ENCODE measurements at regions not wholly inside any gene's neighbourhood (a gene's known extent, or its start where the extent isn't known, plus 50 kb on each side); places are given as distances from the start of the nearest gene placed in this dataset.

GRCh38 chr2:122367646-122368010, 612.2 kb downstream of the TSN start:
- WGBS, 2 donors: 51 to 65% methylated on average over 2 of the region's 2 CpGs
- TF ChIP-seq POLR2A (IDR thresholded peaks at IDR 0.05): no peak
- no peak for TF ChIP-seq CTCF (IDR thresholded peaks at IDR 0.05)

GRCh38 chr2:122368576-122369243, 613.3 kb downstream of the TSN start:
- 25 to 31% methylated on average over 1 of the region's 1 CpG for WGBS, 2 donors
- peaks cover 5% of the 10 kb centered on the region for H3K4me1 ChIP-seq
- H3K36me3 ChIP-seq (replicated peaks in 1 of 2; ENCODE audit: insufficient read depth in 1 of 2, low read depth in 2 of 2): no peaks in the 10 kb centered on the region
- intact Hi-C loops (cut with DNase I): no loop called here
- no peaks in the 10 kb centered on the region for H3K9me3 ChIP-seq
- DNase-seq (no peak), ATAC-seq (no peak)
- no peak overlapping the region for H3K4me3 ChIP-seq
- H3K27me3 ChIP-seq: no peaks in the 10 kb centered on the region
- H3K27ac ChIP-seq: no peak overlapping the region
- no peak for TF ChIP-seq CTCF (IDR thresholded peaks at IDR 0.05)
- no peak for TF ChIP-seq POLR2A (IDR thresholded peaks at IDR 0.05)

More at GRCh38 chr2:122367646-122368010, 612.2 kb downstream of the TSN start:
- no peak for DNase-seq
- no peaks in the 10 kb centered on the region for H3K9me3 ChIP-seq
- intact Hi-C loops (cut with DNase I): no loop called here
- no peak overlapping the region for H3K4me3 ChIP-seq
- no peaks in the 10 kb centered on the region for H3K36me3 ChIP-seq (replicated peaks in 1 of 2; ENCODE audit: insufficient read depth in 1 of 2, low read depth in 2 of 2)
- H3K4me1 ChIP-seq: peaks cover 5% of the 10 kb centered on the region
- no peaks in the 10 kb centered on the region for H3K27me3 ChIP-seq
- H3K27ac ChIP-seq: no peak overlapping the region
- ATAC-seq: no peak

GRCh38 chr2:122378521-122378920, 623.1 kb downstream of the TSN start:
- Histone ChIP-seq H3K36me3 (replicated peaks in 1 of 2; ENCODE audit: insufficient read depth in 1 of 2, low read depth in 2 of 2) (no peaks in the 10 kb centered on the region), H3K4me1 (no peaks in the 10 kb centered on the region), H3K9me3 (no peaks in the 10 kb centered on the region), H3K4me3 (no peak overlapping the region), H3K27me3 (no peaks in the 10 kb centered on the region), H3K27ac (no peak overlapping the region)
- DNase-seq (no peak), ATAC-seq (no peak)
- 88 to 90% methylated on average over 1 of the region's 1 CpG for WGBS, 2 donors
- TF ChIP-seq POLR2A (IDR thresholded peaks at IDR 0.05): no peak
- no peak for TF ChIP-seq CTCF (IDR thresholded peaks at IDR 0.05)
- intact Hi-C loops (cut with DNase I): no loop called here

GRCh38 chr2:122384768-122385333, 629.4 kb downstream of the TSN start:
- Histone ChIP-seq H3K4me1 (no peaks in the 10 kb centered on the region), H3K27me3 (no peaks in the 10 kb centered on the region), H3K27ac (no peak overlapping the region), H3K9me3 (peaks cover 0 to 10% (median 4%) of the 10 kb centered on the region in 3 donors), H3K36me3 (replicated peaks in 1 of 2; ENCODE audit: insufficient read depth in 1 of 2, low read depth in 2 of 2) (no peaks in the 10 kb centered on the region), H3K4me3 (no peak overlapping the region)
- no peak for ATAC-seq
- 31 to 34% methylated on average over 4 of the region's 4 CpGs for WGBS, 2 donors
- TF ChIP-seq CTCF (IDR thresholded peaks at IDR 0.05) (no peak), POLR2A (IDR thresholded peaks at IDR 0.05) (no peak)
- no peak for DNase-seq
- intact Hi-C loops (cut with DNase I): no loop called here

- DNase-seq: no peak
- intact Hi-C loops (cut with DNase I): no loop called here
- Histone ChIP-seq H3K4me1 (no peaks in the 10 kb centered on the region), H3K27me3 (no peaks in the 10 kb centered on the region), H3K36me3 (replicated peaks in 1 of 2; ENCODE audit: insufficient read depth in 1 of 2, low read depth in 2 of 2) (no peaks in the 10 kb centered on the region), H3K9me3 (peaks cover 0 to 10% (median 4%) of the 10 kb centered on the region in 3 donors), H3K4me3 (no peak overlapping the region), H3K27ac (no peak overlapping the region)
- no peak for ATAC-seq
- WGBS, 2 donors: 73 to 79% methylated on average over 3 of the region's 3 CpGs
- TF ChIP-seq POLR2A (IDR thresholded peaks at IDR 0.05): no peak
- TF ChIP-seq CTCF (IDR thresholded peaks at IDR 0.05): no peak
Measured at GRCh38 chr2:122388208-122388607, 632.8 kb downstream of the TSN start.

Data from body of pancreas (tissue), 4 donors.